ENCODE measurements at regions not wholly inside any gene's neighbourhood (a gene's known extent, or its start where the extent isn't known, plus 50 kb on each side); places are given as distances from the start of the nearest gene placed in this dataset.

DNA sequence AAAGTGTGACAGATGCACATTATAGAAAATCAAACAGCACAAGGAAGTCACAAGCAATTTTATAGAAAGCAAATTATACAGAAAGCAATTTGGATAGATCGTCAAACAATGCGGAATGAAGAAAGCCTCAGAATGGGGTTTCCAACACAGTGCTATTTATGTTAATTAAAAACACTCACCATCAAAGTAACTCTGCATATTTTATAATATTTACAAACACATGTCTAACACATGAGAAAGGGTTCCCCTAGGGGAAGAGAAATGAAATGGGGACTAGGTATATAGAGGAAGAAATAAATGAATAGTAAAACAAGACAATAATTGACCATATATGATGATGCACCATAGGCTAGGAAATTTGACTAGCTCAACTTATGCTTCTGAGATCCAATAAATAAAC is 171.2 kb upstream of the XYLT1 start:
- TF ChIP-seq, protein P1, sequence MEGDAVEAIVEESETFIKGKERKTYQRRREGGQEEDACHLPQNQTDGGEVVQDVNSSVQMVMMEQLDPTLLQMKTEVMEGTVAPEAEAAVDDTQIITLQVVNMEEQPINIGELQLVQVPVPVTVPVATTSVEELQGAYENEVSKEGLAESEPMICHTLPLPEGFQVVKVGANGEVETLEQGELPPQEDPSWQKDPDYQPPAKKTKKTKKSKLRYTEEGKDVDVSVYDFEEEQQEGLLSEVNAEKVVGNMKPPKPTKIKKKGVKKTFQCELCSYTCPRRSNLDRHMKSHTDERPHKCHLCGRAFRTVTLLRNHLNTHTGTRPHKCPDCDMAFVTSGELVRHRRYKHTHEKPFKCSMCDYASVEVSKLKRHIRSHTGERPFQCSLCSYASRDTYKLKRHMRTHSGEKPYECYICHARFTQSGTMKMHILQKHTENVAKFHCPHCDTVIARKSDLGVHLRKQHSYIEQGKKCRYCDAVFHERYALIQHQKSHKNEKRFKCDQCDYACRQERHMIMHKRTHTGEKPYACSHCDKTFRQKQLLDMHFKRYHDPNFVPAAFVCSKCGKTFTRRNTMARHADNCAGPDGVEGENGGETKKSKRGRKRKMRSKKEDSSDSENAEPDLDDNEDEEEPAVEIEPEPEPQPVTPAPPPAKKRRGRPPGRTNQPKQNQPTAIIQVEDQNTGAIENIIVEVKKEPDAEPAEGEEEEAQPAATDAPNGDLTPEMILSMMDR (IDR thresholded peaks at IDR 0.05 in 8 of 11, conservative IDR thresholded peaks at IDR 0.05 in 3 of 11): no peak
- no peak for TF ChIP-seq POLR2A (IDR thresholded peaks at IDR 0.05)
- no peak for TF ChIP-seq POLR2AphosphoS5 (IDR thresholded peaks at IDR 0.05)
